ENCODE measurements at regions not wholly inside any gene's neighbourhood (a gene's known extent, or its start where the extent isn't known, plus 50 kb on each side); places are given as distances from the start of the nearest gene placed in this dataset.

DNA sequence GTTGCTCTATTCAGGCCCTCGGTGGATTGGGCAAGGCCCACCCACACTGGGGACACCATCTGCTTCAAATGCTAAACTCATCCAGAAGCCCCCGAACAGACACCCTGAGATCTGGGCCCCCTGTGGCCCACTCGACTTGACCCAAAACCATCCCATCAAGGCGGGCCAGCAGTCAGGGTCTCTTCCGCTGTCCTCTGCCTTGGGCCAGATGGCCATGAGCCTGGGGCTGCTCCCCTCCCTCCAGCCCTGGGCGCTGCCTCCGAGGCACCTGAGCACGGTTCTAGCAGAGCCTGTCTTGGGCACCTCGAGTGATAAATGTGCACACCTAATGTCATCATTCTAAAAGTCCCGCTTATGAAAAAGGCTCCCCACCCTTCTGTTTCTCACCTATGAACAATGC, 449.4 kb downstream of the TCERG1L start:
- no peak for DNase-seq (ENCODE audit: low read depth in 2 of 2)

DNA sequence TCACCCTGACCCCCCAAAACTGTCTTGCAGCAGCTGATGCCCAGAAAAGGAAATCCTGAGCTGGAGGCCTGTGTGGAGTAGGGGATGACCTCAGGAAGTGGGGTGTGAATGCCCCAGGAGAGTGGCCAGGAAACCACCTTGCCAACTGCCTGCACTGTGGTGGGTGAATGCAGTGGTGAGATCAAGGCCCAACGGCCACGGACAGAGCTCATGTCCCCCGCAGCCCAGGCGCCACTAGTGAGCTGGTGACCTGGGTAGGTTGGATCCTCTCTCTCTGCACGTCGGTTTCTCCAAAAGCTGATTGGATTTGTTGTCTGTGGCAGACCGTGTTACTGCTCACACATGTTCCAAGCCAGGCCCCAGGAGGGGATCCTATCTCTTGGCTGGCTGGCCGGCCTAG, 448.9 kb downstream of the TCERG1L start:
- no peak for DNase-seq (ENCODE audit: low read depth in 2 of 2)

DNA sequence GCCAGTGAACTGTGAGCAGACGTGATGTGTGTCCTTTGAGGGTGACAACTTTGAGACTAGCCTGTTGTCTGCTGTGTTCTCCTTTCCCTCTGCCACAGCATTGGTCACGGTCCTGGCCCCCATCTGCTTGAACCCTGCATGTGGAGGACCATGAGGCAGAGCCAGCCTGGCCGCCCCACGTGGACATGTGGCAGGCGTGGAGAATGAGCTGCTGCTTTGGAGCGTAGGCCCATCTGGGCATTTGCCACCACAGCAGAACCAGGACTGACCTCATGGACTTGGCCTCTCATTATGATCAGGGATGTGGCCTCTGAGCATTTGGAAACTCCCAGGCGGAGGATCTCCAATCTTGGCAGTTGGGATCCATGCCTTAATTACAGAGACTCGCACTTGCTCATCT, 448.5 kb downstream of the TCERG1L start:
- DNase-seq (ENCODE audit: low read depth in 2 of 2): no peak

DNA sequence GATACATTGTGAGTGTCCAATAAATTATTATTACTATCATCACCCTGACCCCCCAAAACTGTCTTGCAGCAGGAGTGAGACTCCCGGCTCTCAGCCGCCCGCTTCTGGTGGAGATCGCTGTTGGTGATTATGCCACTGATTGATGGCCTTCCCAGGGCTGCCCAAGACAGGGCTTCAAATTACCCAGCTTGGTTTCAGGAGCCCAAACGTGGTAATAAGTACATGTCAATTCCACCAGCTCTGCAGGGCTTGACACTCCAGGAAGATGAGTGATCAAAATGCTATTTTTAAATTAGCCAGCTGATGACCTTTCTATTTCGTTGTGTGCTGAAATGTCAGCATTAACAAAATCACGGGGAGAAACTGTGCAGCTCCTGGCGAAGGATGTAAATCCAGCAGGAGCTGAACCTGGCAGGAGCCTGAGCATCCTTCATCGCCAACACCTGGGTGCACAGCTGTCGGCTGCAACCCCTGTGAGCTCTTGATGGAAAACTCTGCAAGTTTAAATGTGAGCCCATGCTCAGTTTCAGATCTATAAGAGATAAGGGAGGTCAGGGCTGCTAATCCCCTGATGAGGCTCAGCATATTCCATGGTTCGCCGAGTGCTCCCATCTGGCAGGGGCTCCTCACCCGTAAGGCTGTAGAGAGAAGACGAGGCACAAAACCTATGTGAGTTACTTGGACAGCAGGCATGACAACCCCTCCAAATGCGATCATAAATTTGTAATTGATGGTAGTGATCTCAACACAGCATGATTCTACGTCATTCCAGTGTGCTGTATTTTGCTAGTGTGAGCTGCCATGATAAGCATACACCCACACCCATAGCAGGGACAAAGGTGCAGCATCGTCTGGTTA, 446.3 kb downstream of the TCERG1L start:
- no peak for DNase-seq (ENCODE audit: low read depth in 2 of 2)

DNA sequence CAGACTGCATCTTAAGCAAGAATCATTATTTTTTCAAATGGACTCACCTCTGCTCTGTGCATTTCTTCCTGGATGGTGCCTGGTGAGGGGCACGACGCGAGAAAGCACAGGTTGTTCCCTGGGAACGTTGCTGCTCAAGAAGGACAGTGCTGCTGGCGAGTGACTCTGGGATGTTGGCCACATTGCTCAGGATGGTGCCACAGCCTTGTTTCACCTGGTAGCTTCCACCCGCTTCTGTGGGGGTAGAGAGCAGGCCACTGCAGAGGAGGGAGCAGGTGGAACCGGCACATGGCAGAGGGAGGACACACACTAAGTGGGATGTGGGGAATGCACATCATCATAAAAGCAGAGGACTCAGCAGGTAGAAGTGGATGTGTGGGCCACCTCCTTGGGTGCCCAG, 444.7 kb downstream of the TCERG1L start:
- DNase-seq (ENCODE audit: low read depth in 2 of 2): no peak

DNA sequence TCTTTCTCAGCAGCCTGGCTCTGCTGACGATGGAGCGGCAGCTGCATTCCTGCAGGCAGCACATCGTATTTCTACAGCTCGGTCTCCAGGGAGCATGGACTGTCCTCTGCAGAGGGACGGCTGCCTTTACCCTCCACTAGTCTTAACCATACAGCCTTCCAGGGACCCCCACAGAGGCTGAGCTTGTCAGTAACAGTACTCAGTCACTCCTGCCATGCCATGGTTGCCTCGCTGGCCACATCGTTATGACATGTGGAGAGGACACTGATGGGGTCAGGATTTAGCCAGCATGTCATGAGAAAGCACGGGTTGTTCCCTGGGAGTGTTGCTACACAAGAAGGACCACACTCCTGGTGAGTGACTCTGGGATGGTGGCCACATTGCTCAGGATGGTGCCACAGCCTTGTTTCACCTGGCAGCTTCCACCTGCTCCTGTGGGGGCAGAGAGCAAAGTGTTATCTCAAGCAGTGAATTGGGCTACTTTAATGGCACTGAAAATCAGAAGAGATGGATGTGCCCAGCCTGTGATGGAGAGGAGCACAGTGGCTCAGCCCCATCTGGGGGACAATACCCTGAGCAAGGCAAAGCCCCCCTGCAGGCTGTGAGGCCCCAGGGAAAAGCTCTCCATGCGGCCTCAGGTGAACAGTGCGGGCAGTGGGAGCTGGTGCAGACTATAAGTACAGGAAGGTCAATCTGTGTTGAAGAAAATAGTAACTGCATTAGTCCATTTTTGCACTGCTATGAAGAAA, 443.9 kb downstream of the TCERG1L start:
- DNase-seq (ENCODE audit: low read depth in 2 of 2): no peak

DNA sequence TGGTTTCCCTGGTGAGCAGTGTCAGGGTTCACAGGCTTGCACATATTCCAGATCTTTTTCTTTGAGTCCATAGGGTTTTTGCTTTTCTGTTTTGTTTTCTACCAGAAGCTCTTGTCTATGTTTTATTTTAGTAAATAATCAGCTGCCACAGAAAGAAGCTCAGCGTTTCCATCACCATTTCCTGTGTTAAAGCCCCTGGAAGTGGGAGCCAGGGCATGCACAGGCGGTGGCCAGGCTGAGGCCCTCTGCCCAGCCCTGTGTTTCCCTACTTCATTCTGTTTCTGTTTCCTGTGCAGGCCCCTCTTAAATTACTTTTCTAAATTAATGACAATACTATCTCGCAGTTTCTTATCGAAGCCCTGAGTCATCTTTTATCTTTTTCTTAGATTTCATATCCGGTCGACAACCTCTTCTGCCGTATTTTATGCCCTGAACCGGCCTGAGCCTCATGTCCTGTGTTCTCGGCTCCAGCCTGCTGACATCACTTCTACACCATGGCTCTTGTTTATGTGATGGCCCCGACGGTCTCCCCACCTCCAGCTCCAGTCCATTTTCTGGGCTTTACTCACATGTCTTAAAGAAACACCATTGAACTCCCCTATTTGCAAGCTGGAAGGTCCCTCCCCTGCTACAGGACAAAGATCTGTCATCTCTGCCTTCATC, 442.2 kb downstream of the TCERG1L start:
- DNase-seq (ENCODE audit: low read depth in 2 of 2): no peak

DNA sequence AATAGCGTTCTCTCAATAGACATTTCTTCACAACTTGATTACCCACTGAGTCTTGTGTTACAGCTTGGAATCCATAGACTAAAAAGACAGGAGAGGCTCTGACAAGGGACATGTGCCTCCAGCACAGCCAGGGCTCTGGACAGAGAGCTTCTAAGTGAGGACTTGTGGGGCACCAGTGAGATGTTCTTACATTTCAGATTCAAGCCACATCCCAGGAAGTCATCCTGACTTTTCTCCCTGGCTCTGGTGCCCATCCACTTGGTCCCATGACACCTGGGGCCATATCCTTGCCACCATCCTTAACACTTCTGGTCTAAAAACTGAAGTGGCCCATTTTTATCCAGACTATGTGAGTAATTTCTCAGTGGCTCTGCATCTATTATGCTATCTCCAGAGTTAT, 440.1 kb downstream of the TCERG1L start:
- no peak for DNase-seq (ENCODE audit: low read depth in 2 of 2)

DNA sequence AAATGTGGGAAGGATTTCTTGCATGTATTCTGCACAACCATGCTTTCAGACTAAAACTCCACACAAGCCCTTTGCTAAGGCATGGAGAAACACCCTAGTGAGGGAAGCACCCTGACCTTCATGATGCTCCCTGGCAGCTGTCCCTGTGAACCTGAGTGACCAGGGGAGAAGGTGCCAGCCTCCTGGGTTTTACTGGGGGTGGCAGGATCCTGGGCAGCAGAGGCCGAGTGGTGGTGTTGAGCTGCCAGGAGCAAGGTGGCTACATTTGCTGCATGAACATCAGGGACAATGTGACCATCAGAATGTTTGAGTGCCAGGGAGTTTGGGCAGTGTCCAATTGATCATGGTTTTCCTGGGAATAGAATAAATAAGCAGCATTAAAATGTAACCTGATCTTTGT, 437.9 kb downstream of the TCERG1L start:
- DNase-seq (ENCODE audit: low read depth in 2 of 2): no peak

DNA sequence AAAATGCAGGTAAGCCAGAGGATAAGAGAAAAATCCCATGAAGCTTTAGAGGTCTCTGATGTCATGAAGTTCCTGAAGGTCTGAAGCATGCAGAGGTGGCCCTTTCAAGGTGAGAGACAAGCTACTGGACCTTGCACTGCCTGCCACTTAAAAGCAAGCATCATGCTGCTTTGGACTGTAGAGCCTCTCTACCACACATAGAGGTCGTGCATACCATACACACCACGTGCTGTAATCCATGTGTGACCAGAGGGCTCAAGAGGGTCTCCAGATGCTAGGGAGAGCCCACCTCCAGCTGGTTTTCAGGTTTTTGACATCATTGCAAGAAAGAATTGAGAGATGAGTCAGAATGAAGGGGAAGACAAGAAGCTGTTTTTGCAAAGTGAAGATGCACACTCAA, 436.4 kb downstream of the TCERG1L start:
- no peak for DNase-seq (ENCODE audit: low read depth in 2 of 2)

DNA sequence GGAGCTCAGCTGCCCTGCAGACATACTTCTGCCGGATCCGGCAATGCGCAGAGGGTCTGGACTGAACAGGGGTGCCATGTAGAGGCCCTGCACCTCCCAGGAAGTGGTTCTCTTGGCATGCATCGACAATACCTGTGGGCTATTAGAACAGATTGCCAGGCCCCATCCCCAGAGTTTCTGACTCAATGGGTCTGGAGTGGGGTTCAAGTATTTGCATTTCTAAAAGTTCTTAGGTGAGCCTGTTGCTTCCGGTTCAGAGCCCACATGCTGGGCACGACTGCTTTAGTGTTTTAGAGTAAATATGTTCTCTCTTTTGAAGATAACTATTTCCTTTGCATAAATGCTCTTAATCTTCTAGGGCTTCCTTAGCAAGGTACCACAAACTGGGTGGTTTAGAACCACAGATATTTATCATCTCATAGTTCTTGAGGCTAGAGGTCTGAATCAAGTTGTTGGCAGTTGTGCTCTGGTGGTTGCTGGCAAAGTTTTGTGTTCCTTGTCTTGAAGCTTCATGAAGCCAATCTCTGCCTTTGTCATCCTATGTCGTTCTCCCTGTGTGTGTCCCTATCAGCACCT, 435.5 kb downstream of the TCERG1L start:
- no peak for DNase-seq (ENCODE audit: low read depth in 2 of 2)

DNA sequence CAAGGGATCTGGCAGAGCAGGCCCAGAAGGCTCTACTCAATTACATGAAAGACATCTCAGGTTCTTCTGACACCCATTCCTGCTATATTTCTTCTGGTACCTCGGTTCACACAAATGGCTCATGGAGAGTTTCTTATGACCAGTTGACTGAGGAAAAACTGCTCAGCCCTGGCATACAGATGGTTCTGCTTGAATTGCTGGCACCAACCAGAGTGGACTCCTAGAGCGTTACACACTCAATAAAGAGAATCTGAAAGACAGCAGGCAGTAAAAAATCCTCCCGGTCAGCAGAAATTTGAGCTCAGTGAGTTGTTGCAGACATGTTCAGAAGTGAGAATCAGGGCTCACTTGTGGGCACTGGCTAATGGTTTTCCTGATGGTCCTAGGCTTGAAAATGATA, 434.4 kb downstream of the TCERG1L start:
- no peak for DNase-seq (ENCODE audit: low read depth in 2 of 2)

DNA sequence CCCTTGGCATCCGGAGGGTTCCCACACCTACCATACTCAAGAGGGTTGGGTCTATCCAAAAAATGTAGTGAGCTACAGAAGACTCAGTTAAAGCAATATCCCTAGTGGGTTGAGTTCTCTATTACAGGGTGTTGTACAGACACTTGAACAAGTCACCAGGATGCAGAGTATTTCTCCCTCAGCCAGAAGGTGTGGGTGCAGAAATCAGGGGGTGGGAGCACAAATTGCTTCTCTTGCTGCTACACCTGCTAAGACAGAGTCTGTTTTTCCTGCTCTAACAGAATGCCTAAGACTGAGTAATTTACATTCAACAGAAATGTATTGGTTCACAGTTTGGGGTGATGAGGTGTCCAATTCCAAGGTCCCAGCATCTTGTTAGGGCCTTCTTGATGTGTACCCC, 433.4 kb downstream of the TCERG1L start:
- no peak for DNase-seq (ENCODE audit: low read depth in 2 of 2)

DNA sequence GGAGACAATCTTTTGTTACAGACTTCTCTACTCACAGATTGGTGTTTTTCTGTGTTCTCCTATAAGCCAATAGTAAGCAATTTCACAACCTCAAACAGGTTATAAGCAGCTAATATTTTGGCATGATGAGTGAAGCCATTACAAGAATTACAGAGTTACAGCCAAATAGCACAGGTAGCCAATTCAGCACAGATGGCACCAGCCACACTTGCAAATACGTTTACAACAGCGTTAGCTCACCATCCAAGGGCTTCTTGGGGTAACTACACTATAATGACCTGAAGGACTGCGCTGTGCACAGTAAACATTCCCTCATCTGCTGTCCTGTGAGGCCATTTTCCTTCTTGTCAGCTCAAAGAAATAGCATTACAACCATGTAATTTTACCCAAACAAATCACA, 428.6 kb downstream of the TCERG1L start:
- DNase-seq (ENCODE audit: low read depth in 2 of 2): no peak

DNA sequence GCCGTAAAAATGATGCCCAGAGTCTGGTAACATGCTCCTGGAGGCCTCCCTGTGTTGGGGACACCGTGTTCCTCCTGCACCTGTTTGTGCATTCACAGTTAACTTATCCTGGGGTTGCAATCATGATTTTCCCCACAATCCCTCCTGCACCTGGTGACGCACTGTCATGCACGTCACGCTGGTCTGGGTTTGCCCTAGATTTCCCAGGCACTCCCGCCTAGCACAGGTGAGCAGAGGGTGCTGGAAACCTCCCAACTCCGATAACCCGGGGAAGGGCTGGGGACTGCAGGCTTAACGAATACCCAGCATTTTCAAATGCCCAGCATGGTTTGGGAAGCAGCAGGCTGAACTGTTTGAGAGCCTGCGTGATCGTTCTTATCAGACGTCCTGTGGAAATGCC, 427.1 kb downstream of the TCERG1L start:
- no peak for DNase-seq (ENCODE audit: low read depth in 2 of 2)

DNA sequence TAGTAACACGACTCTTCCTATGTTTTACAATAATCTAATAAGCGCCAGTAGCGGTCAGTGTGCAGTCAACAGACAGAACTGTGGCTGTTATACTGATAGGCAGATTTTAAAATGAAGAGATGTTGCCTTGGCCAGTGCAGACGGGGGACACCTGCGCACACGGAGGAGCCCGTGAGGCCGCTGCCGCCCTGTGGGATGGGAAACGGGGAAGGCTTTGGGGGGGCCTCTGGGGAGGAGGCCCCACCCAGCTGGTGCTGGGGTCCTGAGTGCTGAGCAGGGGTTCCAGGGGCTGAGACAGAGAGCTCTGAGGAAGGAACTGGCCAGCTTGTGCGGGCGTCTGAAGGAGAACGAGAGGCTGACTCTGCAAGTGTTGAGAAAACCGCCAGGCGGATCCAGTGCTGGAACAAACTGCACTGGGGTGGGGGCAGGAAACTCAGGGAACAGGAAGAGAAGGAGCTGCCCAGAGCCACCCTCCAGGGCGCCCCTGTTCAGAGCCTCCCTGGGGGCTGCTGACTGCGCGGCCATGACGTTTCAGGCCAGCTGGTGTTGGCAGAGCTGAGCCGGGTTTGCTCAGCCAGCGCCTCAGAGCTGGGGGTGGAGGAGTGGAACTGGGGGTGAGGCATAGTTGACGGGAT, 426.4 kb downstream of the TCERG1L start:
- DNase-seq (ENCODE audit: low read depth in 2 of 2): no peak

DNA sequence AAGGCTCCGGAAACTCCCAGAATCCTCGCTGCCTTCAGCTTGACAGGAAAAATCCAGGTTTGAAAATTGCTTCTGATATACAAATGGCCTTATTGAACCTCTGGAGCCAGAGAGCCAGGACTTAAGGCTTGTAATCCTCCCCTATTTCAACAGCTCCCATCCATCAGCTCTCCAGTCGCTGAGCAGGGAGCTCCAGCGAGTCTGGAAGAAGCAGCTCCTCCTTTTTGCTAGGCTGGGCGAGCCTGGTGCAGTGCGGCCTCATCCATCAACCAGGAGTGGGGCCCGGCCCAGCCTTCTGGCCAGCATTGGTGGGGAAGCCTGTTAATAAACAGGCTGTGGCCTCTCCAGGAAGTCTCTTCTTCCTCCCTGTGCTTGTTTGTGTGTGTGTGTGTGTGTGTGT, 424.4 kb downstream of the TCERG1L start:
- DNase-seq (ENCODE audit: low read depth in 2 of 2): no peak

DNA sequence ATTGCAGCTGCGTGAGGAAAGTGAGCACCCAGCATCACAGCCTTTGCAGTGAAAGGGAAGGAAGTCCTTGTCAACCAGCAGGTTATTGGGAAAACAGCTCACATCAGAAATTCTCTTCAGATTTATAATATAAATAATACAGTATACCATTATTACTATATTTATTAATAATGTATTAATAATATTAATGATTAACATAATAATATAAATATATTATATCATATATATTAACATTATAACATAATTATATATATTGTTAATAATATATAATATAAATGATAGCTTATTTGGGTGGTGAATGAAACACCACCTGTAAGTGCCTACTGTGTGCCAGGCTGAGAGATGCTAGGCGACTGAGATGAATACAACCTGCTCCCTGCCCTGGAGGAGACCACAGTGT, 423.0 kb downstream of the TCERG1L start:
- DNase-seq (ENCODE audit: low read depth in 2 of 2): no peak

DNA sequence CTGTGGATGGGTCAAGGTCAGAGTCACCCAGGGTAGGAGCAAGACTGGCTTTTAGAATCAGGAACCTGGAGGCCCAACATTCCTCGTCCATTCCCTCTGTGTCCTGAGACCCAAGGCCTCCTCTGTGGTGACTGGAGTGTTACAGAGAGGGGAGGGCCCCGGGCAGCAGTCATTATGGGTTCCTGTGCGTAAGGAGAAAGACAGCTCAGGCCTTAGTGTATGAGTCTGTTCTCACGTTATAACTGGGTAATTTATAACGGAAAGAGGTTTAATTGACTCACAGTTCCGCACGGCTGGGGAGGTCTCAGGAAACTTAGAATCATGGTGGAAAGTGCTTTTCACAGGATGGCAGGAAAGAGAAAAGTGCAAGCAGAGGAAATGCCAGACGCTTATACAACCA, 422.3 kb downstream of the TCERG1L start:
- DNase-seq (ENCODE audit: low read depth in 2 of 2): no peak

DNA sequence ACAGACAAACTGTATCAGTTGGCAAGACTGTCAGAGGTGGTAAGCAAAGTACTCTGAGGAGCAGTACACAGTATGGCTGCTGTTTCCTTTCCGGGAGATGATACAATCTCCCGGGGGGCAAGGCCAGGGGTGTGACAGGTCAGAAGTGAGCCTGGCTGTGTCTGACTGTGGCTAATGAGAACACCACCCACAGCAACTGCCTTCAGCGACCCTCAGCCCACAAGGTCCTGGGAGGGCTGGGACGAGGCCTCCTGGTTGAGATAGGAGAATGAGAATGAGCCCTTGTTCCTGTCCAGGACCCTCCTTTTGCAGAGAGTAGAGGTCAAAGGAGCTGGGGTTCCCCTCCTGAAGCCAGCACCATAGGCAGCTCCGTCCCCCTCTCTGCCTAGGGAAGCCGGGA, 421.7 kb downstream of the TCERG1L start:
- DNase-seq (ENCODE audit: low read depth in 2 of 2): no peak

DNA sequence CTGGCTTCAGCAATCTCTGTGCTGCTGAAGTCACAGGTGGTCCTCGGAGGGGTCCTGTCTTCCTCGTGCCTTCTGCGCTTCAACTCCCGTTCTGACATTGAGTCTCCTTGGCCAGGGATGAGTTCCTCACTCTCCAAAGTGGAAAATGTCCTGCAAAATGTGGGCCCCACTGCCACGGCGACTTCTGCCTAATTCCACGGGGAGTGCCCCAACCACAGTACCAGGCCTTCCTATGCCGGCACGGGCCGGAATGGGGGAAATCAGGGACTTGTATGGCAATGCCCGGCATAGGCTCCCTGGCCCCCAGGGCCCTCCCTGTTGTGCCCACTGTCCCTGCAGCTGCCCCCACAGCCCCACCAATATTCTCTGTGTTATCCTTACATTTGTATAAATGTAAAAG, 420.5 kb downstream of the TCERG1L start:
- no peak for DNase-seq (ENCODE audit: low read depth in 2 of 2)

DNA sequence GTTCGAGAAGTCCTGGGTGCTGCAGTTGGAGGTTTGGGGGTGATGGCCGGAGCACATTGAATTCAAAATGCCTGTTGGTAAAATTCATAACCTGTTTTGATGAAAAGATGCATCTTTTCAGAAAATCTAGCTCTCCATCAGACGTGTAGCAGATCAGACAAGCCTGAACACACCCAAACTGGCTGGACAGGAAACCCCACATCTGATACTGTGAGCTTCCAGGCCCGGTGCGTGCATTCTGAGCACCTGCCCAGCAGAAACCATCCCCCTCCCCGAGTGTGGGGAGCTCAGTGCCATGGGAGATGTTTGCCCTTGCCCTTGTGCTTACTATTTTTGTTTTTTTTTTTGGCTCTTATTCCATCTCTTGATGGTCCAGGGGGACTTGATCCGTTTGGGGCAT, 417.1 kb downstream of the TCERG1L start:
- no peak for DNase-seq (ENCODE audit: low read depth in 2 of 2)
